MCF 10A (cell line): ENCODE measurements at regions not wholly inside any gene's neighbourhood (a gene's known extent, or its start where the extent isn't known, plus 50 kb on each side); places are given as distances from the start of the nearest gene placed in this dataset.
A peak's percentile ranks its signal among the peaks of the same experiment; 100 is the strongest.

ENCODE experiments used
- BruUV-seq: library from RNA; stranded (reverse); fragments of 400-500 nt; replicated peaks from 2 replicates; lab custom pipeline; 2021; lab: Mats Ljungman, UMichigan
- CTCF ChIA-PET: fragments of 300-600 bp; sonication (Branson Sonifier 250); formaldehyde crosslinking; extraction: SDS; loops from one replicate; lab custom pipeline; 2021; ENCODE audit warnings: antibody characterized with exemption, inconsistent platforms; lab: Yijun Ruan, JAX
- POLR2A ChIA-PET: fragments of 300-600, 350-650 bp; sonication (Branson Sonifier 250); formaldehyde crosslinking; extraction: SDS; loops from one replicate; lab custom pipeline; 2020; ENCODE audit warnings: antibody characterized with exemption, inconsistent platforms; lab: Yijun Ruan, JAX
- DNase-seq: peaks from one replicate; pipeline ENCODE4 v3.0.0-alpha.2; 2018; ENCODE audit not compliant: unreplicated experiment
- H3K27ac Mint-ChIP-seq: one replicate; pipeline ENCODE4 v1.8.0; 2022; ENCODE audit warnings: mild to moderate bottlenecking, low read depth, mixed read lengths; ENCODE audit not compliant: unreplicated experiment
- H3K27me3 Mint-ChIP-seq: one replicate; pipeline ENCODE4 v1.8.0; 2022; ENCODE audit warnings: mixed read lengths; ENCODE audit not compliant: insufficient read depth, unreplicated experiment
- H3K36me3 Mint-ChIP-seq: one replicate; pipeline ENCODE4 v1.8.0; 2022; ENCODE audit warnings: mild to moderate bottlenecking, moderate library complexity, mixed read lengths; ENCODE audit not compliant: insufficient read depth, unreplicated experiment
- H3K4me1 Mint-ChIP-seq: one replicate; pipeline ENCODE4 v1.8.0; 2022; ENCODE audit warnings: mixed read lengths; ENCODE audit not compliant: insufficient read depth, unreplicated experiment
- H3K4me3 Mint-ChIP-seq: one replicate; pipeline ENCODE4 v1.8.0; 2022; ENCODE audit warnings: mild to moderate bottlenecking, moderate library complexity, mixed read lengths; ENCODE audit not compliant: unreplicated experiment
- H3K9me3 Mint-ChIP-seq: one replicate; pipeline ENCODE4 v1.8.0; 2022; ENCODE audit warnings: mixed read lengths; ENCODE audit not compliant: unreplicated experiment
- intact Hi-C: fragments of 100-400 bp; cut with micrococcal nuclease; formaldehyde crosslinking; loops from 2 replicates; pipeline ENCODE4 v1.14.1; 2022
- TF ChIP-seq, protein P1 (sequence below): fragments of 200-600 bp; IDR thresholded peaks from one replicate; pipeline ENCODE4 v1.8.0; 2022; ENCODE audit warnings: antibody characterized with exemption, mild to moderate bottlenecking; ENCODE audit not compliant: unreplicated experiment

DNA sequence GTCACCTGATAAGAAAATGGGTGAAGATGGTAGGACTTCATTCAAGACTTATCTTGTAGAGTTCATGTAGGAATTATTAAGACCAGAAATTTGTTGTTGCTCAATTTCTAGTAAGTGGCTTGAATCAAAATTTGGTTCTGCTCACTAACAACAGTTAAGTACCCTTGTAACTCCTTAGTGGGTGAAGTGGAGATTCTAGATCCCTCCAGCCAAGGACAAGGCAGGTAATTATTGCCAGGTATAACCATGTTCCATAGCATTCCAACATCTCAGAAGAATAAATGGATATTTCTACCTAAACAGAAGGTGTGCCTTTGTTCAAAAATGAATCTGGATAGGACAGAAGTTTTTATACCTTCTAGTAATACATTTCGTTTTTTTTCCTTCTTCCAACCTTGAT is 282.3 kb downstream of the DUSP10 start:
- DNase-seq = no peak
- ChIA-PET POLR2A (interaction anchor here (1.1 to 1.4 kb wide), 2 partner anchors 11 to 13 kb away, joined by 3 read pairs; no protein-coding TSS in a partner anchor), CTCF (interaction anchor here (1.0 to 1.5 kb wide), 2 partner anchors 24 to 996 kb away, joined by 3 to 4 read pairs; no protein-coding TSS in a partner anchor)
- intact Hi-C loops = no loop called here
- Mint-ChIP-seq H3K9me3 (no peaks in the 10 kb centered on the region), H3K4me3 (no peak overlapping the region), H3K27me3 (no peaks in the 10 kb centered on the region), H3K36me3 (no peaks in the 10 kb centered on the region), H3K4me1 (peaks cover 5% of the 10 kb centered on the region), H3K27ac (no peak overlapping the region)
- TF ChIP-seq, protein P1, sequence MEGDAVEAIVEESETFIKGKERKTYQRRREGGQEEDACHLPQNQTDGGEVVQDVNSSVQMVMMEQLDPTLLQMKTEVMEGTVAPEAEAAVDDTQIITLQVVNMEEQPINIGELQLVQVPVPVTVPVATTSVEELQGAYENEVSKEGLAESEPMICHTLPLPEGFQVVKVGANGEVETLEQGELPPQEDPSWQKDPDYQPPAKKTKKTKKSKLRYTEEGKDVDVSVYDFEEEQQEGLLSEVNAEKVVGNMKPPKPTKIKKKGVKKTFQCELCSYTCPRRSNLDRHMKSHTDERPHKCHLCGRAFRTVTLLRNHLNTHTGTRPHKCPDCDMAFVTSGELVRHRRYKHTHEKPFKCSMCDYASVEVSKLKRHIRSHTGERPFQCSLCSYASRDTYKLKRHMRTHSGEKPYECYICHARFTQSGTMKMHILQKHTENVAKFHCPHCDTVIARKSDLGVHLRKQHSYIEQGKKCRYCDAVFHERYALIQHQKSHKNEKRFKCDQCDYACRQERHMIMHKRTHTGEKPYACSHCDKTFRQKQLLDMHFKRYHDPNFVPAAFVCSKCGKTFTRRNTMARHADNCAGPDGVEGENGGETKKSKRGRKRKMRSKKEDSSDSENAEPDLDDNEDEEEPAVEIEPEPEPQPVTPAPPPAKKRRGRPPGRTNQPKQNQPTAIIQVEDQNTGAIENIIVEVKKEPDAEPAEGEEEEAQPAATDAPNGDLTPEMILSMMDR = no peak
- BruUV-seq = no TSS peak

GRCh38 chr1:221462345-221462744 is 279.5 kb downstream of the DUSP10 start:
- intact Hi-C loops = no loop called here
- peak; percentile 93 for DNase-seq
- H3K36me3 Mint-ChIP-seq = no peaks in the 10 kb centered on the region
- TF ChIP-seq, protein P1 = no peak
- peaks cover 5% of the 10 kb centered on the region for H3K4me1 Mint-ChIP-seq
- H3K4me3 Mint-ChIP-seq = no peak overlapping the region
- no peaks in the 10 kb centered on the region for H3K9me3 Mint-ChIP-seq
- ChIA-PET CTCF (interaction anchor here (1.1 to 2.8 kb wide), 3 partner anchors 15 to 1003 kb away, joined by 3 to 23 read pairs (median 3); no protein-coding TSS in a partner anchor), POLR2A (interaction anchor here (1.0 to 2.4 kb wide), 3 partner anchors 14 to 22 kb away, joined by 3 to 6 read pairs (median 3); no protein-coding TSS in a partner anchor)
- H3K27me3 Mint-ChIP-seq = no peaks in the 10 kb centered on the region
- no peak overlapping the region for H3K27ac Mint-ChIP-seq
- no TSS peak for BruUV-seq

DNA sequence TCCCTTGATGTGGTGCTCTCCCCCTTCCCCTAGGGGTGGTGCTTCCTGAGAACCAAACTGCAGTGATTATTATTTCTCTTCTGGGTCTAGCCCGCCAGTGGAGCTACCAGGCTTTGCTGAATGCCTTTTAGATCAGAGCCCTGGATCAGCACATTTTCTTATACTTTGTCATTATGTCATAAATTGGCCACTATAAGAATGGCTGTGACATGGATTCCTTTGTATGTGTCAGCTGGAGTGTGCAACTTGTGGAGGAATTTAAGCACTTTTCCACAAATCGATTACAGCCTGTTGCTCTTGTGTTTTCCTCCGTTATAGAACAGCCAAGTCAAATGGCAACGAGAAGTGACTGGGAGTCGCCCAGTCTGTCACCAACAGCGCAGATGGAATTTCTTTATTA is 273.3 kb downstream of the DUSP10 start:
- Mint-ChIP-seq H3K4me3 (no peak overlapping the region), H3K9me3 (no peaks in the 10 kb centered on the region), H3K27me3 (no peaks in the 10 kb centered on the region), H3K36me3 (no peaks in the 10 kb centered on the region), H3K27ac (no peak overlapping the region), H3K4me1 (no peaks in the 10 kb centered on the region)
- intact Hi-C loops = no loop called here
- no peak for DNase-seq
- TF ChIP-seq, protein P1 = no peak
- BruUV-seq = no TSS peak
- POLR2A ChIA-PET = interaction anchor here (0.6 to 1.6 kb wide), 4 partner anchors 8 to 268 kb away, joined by 3 to 6 read pairs (median 4); no protein-coding TSS in a partner anchor
- CTCF ChIA-PET = interaction anchor here (0.5 to 5.0 kb wide), 7 partner anchors 9 to 987 kb away, joined by 3 to 33 read pairs (median 3); no protein-coding TSS in a partner anchor

GRCh38 chr1:221469476-221469875 is 272.4 kb downstream of the DUSP10 start:
- CTCF ChIA-PET = interaction anchor here (0.6 to 5.0 kb wide), 6 partner anchors 8 to 986 kb away, joined by 3 to 33 read pairs (median 6); no protein-coding TSS in a partner anchor
- TF ChIP-seq, protein P1 = no peak
- POLR2A ChIA-PET = interaction anchor here (0.6 to 1.3 kb wide), 3 partner anchors 9 to 1231 kb away, joined by 3 to 4 read pairs (median 3); no protein-coding TSS in a partner anchor
- no TSS peak for BruUV-seq
- Mint-ChIP-seq H3K4me1 (no peaks in the 10 kb centered on the region), H3K36me3 (no peaks in the 10 kb centered on the region), H3K4me3 (no peak overlapping the region), H3K27me3 (no peaks in the 10 kb centered on the region), H3K27ac (no peak overlapping the region), H3K9me3 (no peaks in the 10 kb centered on the region)
- DNase-seq = no peak
- intact Hi-C loops = no loop called here
